HG02759 (cell line): ENCODE measurements at regions not wholly inside any gene's neighbourhood (a gene's known extent, or its start where the extent isn't known, plus 50 kb on each side); places are given as distances from the start of the nearest gene placed in this dataset.

Experiments
- ATAC-seq: cut with Tn5 transposase; IDR thresholded peaks from one replicate; pipeline ENCODE4 v1.9.1; 2021; ENCODE audit warnings: mild to moderate bottlenecking, moderate library complexity; ENCODE audit not compliant: unreplicated experiment

DNA sequence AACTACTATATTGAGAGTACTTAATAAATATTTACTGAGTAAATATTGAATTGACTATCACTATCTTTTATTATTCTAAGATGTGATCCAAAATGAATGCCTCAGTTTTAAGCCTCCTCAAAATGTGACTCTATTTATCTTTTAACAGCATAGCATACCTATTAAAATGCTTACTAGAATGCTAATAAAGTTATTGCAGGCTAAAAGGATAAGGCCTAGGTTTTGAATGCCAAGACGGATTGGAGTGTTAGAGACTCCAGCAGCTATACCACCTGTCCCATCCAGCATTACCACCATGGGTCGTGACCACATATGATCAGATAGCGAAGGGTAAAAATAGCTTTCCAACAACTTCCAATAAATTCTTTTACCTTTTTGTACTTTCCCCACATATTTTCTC is 64.7 kb upstream of the MYRIP start:
- ATAC-seq = no peak

- ATAC-seq = no peak
Observed at GRCh38 chr3:39748002-39748401, 61.4 kb upstream of the MYRIP start.

- ATAC-seq = no peak
Observed at GRCh38 chr3:39748763-39749162, 60.6 kb upstream of the MYRIP start.

GRCh38 chr3:39750712-39751111 is 58.7 kb upstream of the MYRIP start:
- ATAC-seq = no peak

- no peak for ATAC-seq
Observed at GRCh38 chr3:39751286-39751685, 58.1 kb upstream of the MYRIP start.

DNA sequence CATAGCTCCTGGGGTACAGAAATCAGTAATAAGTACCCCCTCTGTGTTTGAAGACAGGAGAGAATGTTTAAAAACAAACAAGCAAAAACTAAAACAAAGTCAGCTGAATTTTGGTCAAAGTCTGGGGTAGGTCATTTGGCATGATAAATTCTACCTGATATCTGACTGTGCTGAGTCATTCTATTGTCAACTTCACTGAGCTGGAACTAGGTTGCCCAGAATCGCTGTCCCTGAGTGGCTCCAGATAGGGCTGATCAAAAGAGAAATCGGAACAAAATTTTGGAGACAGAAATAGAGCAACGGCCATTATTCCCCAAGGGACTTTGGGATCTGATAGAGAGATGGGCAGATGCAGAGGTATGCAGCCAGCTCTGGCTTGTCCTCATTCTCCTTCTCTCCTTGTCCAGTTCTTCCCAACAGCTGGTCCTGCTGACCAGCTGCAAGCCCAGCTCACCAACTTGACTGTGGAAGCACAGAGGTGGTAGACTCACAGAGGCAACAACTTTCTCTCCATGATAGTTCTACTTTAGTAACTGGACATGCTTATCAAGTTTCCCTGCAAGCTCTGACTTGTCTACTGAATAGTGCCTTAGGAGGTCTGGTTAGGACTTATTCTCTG is 57.3 kb upstream of the MYRIP start:
- ATAC-seq = peak; percentile 40

GRCh38 chr3:39752751-39753150 is 56.7 kb upstream of the MYRIP start:
- ATAC-seq = no peak

- ATAC-seq = no peak
Observed at GRCh38 chr3:39753391-39753790, 56.0 kb upstream of the MYRIP start.

- peak; percentile 62 for ATAC-seq
Observed at GRCh38 chr3:39754549-39754948, 54.9 kb upstream of the MYRIP start.

DNA sequence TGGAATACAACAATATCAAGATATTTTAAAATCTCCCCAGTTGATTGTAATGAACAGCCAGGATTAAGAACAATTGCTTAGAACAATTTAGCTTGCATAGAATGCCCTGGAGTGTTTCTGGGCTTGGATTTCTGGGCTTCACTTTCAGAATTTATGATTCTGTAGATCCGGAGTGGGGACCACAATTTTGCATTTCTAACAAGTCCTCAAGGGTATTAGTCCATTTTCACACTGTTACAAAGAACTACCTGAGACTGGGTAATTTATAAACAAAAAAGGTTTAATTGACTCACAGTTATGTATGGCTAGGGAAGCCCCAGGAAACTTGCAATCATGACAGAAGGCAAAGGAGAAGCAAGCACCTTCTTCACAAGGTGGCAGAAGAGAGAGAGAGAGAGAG is 54.3 kb upstream of the MYRIP start:
- ATAC-seq = peak; percentile 18

GRCh38 chr3:39757307-39757706 is 52.1 kb upstream of the MYRIP start:
- ATAC-seq = no peak
